ENCODE measurements at regions not wholly inside any gene's neighbourhood (a gene's known extent, or its start where the extent isn't known, plus 50 kb on each side); places are given as distances from the start of the nearest gene placed in this dataset.

- Histone ChIP-seq H3K9ac (ENCODE audit: low read length) (no peak overlapping the region), H3F3A (ENCODE audit: insufficient read depth, low read length, poor library complexity, severe bottlenecking) (no peaks in the 10 kb centered on the region), H3K36me3 (ENCODE audit: insufficient read depth, low read length) (peaks cover 7% of the 10 kb centered on the region), H3K27me3 (ENCODE audit: insufficient read depth, low read depth, low read length) (no peaks in the 10 kb centered on the region), H4K20me1 (ENCODE audit: insufficient read depth) (no peaks in the 10 kb centered on the region), H3K79me2 (replicated peaks; ENCODE audit: insufficient read depth, low read length) (no peaks in the 10 kb centered on the region), H2AFZ (ENCODE audit: low read depth, low read length) (no peak overlapping the region), H3K9me3 (ENCODE audit: low read length) (peaks cover 10% of the 10 kb centered on the region), H3K4me2 (ENCODE audit: low read length) (no peak overlapping the region), H3K4me3 (ENCODE audit: low read length) (no peak overlapping the region), H3K27ac (ENCODE audit: low read length) (no peak overlapping the region), H3K9me2 (ENCODE audit: insufficient read depth, low read length) (no peaks in the 10 kb centered on the region)
- TF ChIP-seq POLR2AphosphoS5 (IDR thresholded peaks at IDR 0.05) (no peak), MXI1 (conservative IDR thresholded peaks at IDR 0.05; ENCODE audit: poor library complexity, severe bottlenecking) (no peak), SMC3 (conservative IDR thresholded peaks at IDR 0.05; ENCODE audit: poor library complexity) (no peak), EP300 (conservative IDR thresholded peaks at IDR 0.05; ENCODE audit: poor library complexity, severe bottlenecking) (no peak)
Measured at GRCh38 chr12:125202421-125202820, 137.2 kb downstream of the AACS start.

- Histone ChIP-seq H3K4me3 (ENCODE audit: low read length) (no peak overlapping the region), H3K79me2 (replicated peaks; ENCODE audit: insufficient read depth, low read length) (no peaks in the 10 kb centered on the region), H3K27me3 (ENCODE audit: insufficient read depth, low read depth, low read length) (no peaks in the 10 kb centered on the region), H3K36me3 (ENCODE audit: insufficient read depth, low read length) (peaks cover 7% of the 10 kb centered on the region), H3F3A (ENCODE audit: insufficient read depth, low read length, poor library complexity, severe bottlenecking) (no peaks in the 10 kb centered on the region), H3K4me2 (ENCODE audit: low read length) (no peak overlapping the region), H3K9me2 (ENCODE audit: insufficient read depth, low read length) (no peaks in the 10 kb centered on the region), H4K20me1 (ENCODE audit: insufficient read depth) (no peaks in the 10 kb centered on the region), H2AFZ (ENCODE audit: low read depth, low read length) (no peak overlapping the region), H3K9ac (ENCODE audit: low read length) (no peak overlapping the region), H3K9me3 (ENCODE audit: low read length) (peaks cover 10% of the 10 kb centered on the region), H3K27ac (ENCODE audit: low read length) (no peak overlapping the region)
- no peak for TF ChIP-seq EZH2 (IDR thresholded peaks at IDR 0.05; ENCODE audit: borderline replicate concordance, insufficient read depth, low read length, poor library complexity, severe bottlenecking)
- no peak for TF ChIP-seq RAD21 (conservative IDR thresholded peaks at IDR 0.05)
- peak; percentile 54 for TF ChIP-seq CTCF (IDR thresholded peaks at IDR 0.05; ENCODE audit: poor library complexity, severe bottlenecking)
- no peak for TF ChIP-seq POLR2AphosphoS5 (IDR thresholded peaks at IDR 0.05)
- no peak for TF ChIP-seq SMC3 (conservative IDR thresholded peaks at IDR 0.05; ENCODE audit: poor library complexity)
- TF ChIP-seq EP300 (conservative IDR thresholded peaks at IDR 0.05; ENCODE audit: poor library complexity, severe bottlenecking) = no peak
- TF ChIP-seq MXI1 (conservative IDR thresholded peaks at IDR 0.05; ENCODE audit: poor library complexity, severe bottlenecking) = no peak
Measured at GRCh38 chr12:125203145-125203765, 138.0 kb downstream of the AACS start.

- H3K4me2 ChIP-seq (ENCODE audit: low read length) = no peak overlapping the region
- no peak overlapping the region for H3K27ac ChIP-seq (ENCODE audit: low read length)
- H3K36me3 ChIP-seq (ENCODE audit: insufficient read depth, low read length) = peaks cover 7% of the 10 kb centered on the region
- no peak overlapping the region for H3K9ac ChIP-seq (ENCODE audit: low read length)
- no peak overlapping the region for H3K4me3 ChIP-seq (ENCODE audit: low read length)
- H4K20me1 ChIP-seq (ENCODE audit: insufficient read depth) = no peaks in the 10 kb centered on the region
- no peaks in the 10 kb centered on the region for H3K27me3 ChIP-seq (ENCODE audit: insufficient read depth, low read depth, low read length)
- no peaks in the 10 kb centered on the region for H3K9me2 ChIP-seq (ENCODE audit: insufficient read depth, low read length)
- no peak for TF ChIP-seq RAD21 (conservative IDR thresholded peaks at IDR 0.05)
- no peak for TF ChIP-seq SMC3 (conservative IDR thresholded peaks at IDR 0.05; ENCODE audit: poor library complexity)
- TF ChIP-seq REST (IDR thresholded peaks at IDR 0.05; ENCODE audit: borderline replicate concordance) = no peak
- TF ChIP-seq TAF1 (IDR thresholded peaks at IDR 0.05; ENCODE audit: low read depth) = no peak
- TF ChIP-seq EZH2 (IDR thresholded peaks at IDR 0.05; ENCODE audit: borderline replicate concordance, insufficient read depth, low read length, poor library complexity, severe bottlenecking) = no peak
- TF ChIP-seq EP300 (conservative IDR thresholded peaks at IDR 0.05; ENCODE audit: poor library complexity, severe bottlenecking) = no peak
- no peak for TF ChIP-seq POLR2AphosphoS5 (IDR thresholded peaks at IDR 0.05)
- H2AFZ ChIP-seq (ENCODE audit: low read depth, low read length) = no peak overlapping the region
- H3K9me3 ChIP-seq (ENCODE audit: low read length) = peaks cover under 1% of the 10 kb centered on the region
- no peaks in the 10 kb centered on the region for H3F3A ChIP-seq (ENCODE audit: insufficient read depth, low read length, poor library complexity, severe bottlenecking)
- no peaks in the 10 kb centered on the region for H3K79me2 ChIP-seq (replicated peaks; ENCODE audit: insufficient read depth, low read length)
Measured at GRCh38 chr12:125205386-125205785, 140.2 kb downstream of the AACS start.
